Kidney capillary endothelial cell (primary cell): ENCODE measurements at regions not wholly inside any gene's neighbourhood (a gene's known extent, or its start where the extent isn't known, plus 50 kb on each side); places are given as distances from the start of the nearest gene placed in this dataset.

Source experiments
- DNase-seq: peaks from one replicate; pipeline ENCODE4 v3.0.0-alpha.2; 2018; ENCODE audit warnings: low spot score

DNA sequence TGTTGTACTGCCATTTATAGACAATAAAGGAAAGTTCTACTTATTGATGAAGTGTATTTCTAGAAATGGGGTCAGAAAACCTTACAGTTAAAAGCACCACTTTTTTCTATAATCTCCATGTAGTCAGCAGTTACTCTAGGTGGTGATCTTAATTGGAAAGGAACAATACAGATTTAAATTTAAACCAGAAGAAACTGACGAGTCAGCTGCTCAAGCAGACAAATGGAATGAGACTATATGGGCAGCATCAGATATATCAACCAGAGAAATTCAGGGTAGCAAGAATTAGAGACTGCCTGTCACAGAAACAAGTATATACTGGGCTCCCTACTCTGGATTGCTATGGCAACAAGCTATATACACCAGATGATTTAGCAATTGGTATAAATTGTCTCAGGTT lies 99.6 kb upstream of the SCG2 start:
- DNase-seq, result no peak

DNA sequence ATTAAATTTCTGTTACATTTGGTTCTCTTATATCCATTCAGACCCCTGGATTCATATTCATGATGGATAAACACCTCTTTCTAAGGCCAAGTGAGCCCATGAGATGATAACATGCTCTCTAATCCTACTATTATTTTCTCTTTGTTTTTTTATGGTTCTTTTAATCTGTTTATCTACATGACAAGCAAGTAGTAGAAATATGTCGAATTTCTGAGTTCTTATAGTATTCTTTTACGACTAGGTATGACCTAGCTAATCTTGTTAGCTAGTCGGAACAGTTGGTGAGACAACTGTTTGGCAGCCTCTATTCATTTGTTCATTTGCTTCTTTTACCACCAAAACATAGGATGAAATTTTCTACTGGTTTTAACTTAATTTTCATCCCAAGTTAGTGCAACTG lies 98.1 kb upstream of the SCG2 start:
- DNase-seq, result no peak

- no peak for DNase-seq
These were observed 95.9 kb upstream of the SCG2 start for GRCh38 chr2:223697892-223698645.

DNA sequence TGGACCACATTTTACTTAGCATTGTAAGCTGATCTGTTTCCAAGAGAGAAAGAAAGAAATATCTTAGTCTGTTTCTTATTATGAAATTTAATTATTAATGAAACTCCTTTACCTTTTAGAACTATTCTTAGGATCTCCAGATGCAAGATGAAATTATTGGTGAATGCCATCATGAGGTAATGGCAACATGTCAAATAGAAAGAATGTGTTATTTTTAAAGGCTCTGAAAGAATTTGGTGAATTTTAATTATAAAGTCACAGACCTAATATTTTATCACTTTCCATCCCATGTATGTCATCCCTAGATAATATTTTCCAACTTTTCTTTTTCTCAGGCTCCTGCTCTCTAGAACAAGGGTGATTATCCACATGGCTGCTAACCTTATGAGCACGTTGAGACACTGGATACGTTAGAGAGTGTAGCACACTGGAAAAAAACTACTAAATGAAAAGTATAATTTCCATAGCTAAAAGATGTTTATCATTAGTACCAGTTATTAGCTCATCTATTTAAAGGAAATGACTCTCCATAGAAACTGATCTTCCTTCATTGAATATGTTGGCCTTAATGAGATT lies 95.2 kb upstream of the SCG2 start:
- DNase-seq, result no peak

- peak; percentile 29 for DNase-seq
These were observed 94.6 kb upstream of the SCG2 start for GRCh38 chr2:223696719-223697118.

GRCh38 chr2:223692191-223692947 lies 90.2 kb upstream of the SCG2 start:
- DNase-seq, result peak; percentile 59

DNA sequence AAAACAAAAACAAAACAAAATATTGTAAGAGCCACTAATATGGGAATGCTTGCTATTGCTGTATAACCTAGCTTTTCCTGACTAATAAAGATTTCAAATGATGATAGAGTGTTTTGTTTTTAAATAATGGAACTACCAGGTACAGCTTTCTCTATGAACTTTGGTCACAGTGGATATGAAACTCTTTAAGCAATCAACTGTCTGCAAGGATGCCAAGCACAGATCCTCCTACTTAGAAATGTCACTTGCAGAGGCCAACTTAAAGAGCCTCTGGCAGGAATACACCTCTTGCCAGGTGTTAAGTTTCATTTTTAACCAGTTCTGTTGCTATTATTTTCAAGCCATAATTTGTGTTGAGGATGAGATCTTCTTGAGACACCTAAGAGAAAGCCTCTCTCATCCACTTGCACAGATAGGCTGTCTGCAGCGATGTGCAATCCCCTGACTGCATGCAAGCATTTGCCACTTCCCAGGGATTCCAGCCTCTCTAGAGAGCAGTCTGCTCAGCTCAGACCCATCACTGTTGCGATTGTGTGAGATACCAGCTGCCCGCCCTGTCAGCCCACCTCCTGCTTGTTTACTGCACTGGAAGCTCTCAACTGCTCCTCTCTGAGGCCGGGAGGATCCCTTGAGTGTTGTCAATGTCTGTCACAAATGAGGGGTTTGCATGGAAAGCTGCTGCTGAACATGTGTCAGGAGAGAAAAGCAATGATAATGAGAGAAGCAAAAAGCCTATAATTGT lies 86.1 kb upstream of the SCG2 start:
- DNase-seq, result no peak

- no peak for DNase-seq
These were observed 79.0 kb upstream of the SCG2 start for GRCh38 chr2:223681125-223681524.

DNA sequence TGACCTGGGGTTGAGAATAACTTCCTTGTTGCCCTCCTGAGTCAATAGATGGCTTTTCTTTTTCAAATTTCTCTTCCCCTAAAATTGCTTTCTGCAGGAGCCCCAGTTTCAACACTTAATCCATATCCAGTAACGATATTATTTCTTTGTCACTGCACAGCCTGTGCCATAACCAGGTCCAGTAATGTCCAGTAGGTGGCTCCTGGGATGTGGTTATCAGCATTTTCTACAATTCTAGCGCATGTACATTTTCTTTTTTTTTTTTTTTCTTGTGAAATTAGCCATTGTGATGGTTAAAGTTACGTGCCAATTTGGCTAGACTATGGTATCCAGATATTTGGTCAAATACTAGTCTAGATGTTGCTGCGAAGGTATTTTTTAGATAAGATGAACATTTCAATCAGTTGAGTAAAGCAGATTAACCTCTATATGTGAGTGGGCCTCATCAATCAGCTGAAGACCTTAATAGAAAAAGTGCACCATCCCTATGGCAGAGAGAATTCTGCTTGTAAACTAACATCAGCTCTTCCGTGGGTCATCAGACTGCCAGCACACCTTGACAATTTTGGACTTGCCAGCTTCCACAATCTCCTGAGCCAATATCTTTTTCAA lies 72.9 kb upstream of the SCG2 start:
- peak; percentile 30 for DNase-seq

- DNase-seq, result no peak
These were observed 67.5 kb upstream of the SCG2 start for GRCh38 chr2:223669453-223670225.

GRCh38 chr2:223668302-223668998 lies 66.3 kb upstream of the SCG2 start:
- no peak for DNase-seq

- DNase-seq, result no peak
These were observed 52.3 kb upstream of the SCG2 start for GRCh38 chr2:223654384-223654915.

- DNase-seq, result no peak
These were observed 50.7 kb upstream of the SCG2 start for GRCh38 chr2:223652902-223653301.

- DNase-seq, result no peak
These were observed 50.0 kb upstream of the SCG2 start for GRCh38 chr2:223652122-223652521.
